ENCODE measurements at regions not wholly inside any gene's neighbourhood (a gene's known extent, or its start where the extent isn't known, plus 50 kb on each side); places are given as distances from the start of the nearest gene placed in this dataset.

GRCh38 chr13:33645591-33646554 lies 172.1 kb upstream of the RFC3 start:
- POLR2A ChIA-PET (ENCODE audit: low non-redundant PET): no interaction called here
- Histone ChIP-seq H3K4me3 (ENCODE audit: low read depth, low read length, poor library complexity, severe bottlenecking) (no peak overlapping the region), H3K36me3 (ENCODE audit: insufficient read depth, low read length, poor library complexity, severe bottlenecking) (no peaks in the 10 kb centered on the region), H3K27ac (ENCODE audit: low read depth, low read length, poor library complexity, severe bottlenecking) (no peak overlapping the region), H3K4me1 (ENCODE audit: insufficient read depth, low read length, poor library complexity, severe bottlenecking) (no peaks in the 10 kb centered on the region), H3K27me3 (replicated peaks; ENCODE audit: insufficient read depth, low read depth, low read length, poor library complexity) (no peaks in the 10 kb centered on the region), H3K9me3 (ENCODE audit: low read depth, low read length, poor library complexity, severe bottlenecking) (no peaks in the 10 kb centered on the region)
- DNase-seq (ENCODE audit: low spot score): no peak
- BruUV-seq (replicated peaks): no TSS peak
- CTCF ChIA-PET: no interaction called here
- TF ChIP-seq CTCF (conservative IDR thresholded peaks at IDR 0.05; ENCODE audit: low read depth, low read length) (no peak), EZH2 (IDR thresholded peaks at IDR 0.05; ENCODE audit: borderline replicate concordance, low read depth, low read length, poor library complexity, severe bottlenecking) (no peak)
- intact Hi-C loops (cut with micrococcal nuclease; ENCODE audit: unreplicated experiment): no loop called here

- Histone ChIP-seq H3K4me3 (ENCODE audit: low read depth, low read length, poor library complexity, severe bottlenecking) (no peak overlapping the region), H3K27ac (ENCODE audit: low read depth, low read length, poor library complexity, severe bottlenecking) (no peak overlapping the region), H3K9me3 (ENCODE audit: low read depth, low read length, poor library complexity, severe bottlenecking) (no peaks in the 10 kb centered on the region), H3K27me3 (replicated peaks; ENCODE audit: insufficient read depth, low read depth, low read length, poor library complexity) (no peaks in the 10 kb centered on the region), H3K4me1 (ENCODE audit: insufficient read depth, low read length, poor library complexity, severe bottlenecking) (no peaks in the 10 kb centered on the region), H3K36me3 (ENCODE audit: insufficient read depth, low read length, poor library complexity, severe bottlenecking) (no peaks in the 10 kb centered on the region)
- intact Hi-C loops (cut with micrococcal nuclease; ENCODE audit: unreplicated experiment): no loop called here
- POLR2A ChIA-PET (ENCODE audit: low non-redundant PET): no interaction called here
- CTCF ChIA-PET: no interaction called here
- TF ChIP-seq CTCF (conservative IDR thresholded peaks at IDR 0.05; ENCODE audit: low read depth, low read length): no peak
- no peak for TF ChIP-seq EZH2 (IDR thresholded peaks at IDR 0.05; ENCODE audit: borderline replicate concordance, low read depth, low read length, poor library complexity, severe bottlenecking)
- DNase-seq (ENCODE audit: low spot score): no peak
- no TSS peak for BruUV-seq (replicated peaks)
These were observed 168.6 kb upstream of the RFC3 start for GRCh38 chr13:33649212-33649878.

- H3K4me3 ChIP-seq (ENCODE audit: low read depth, low read length, poor library complexity, severe bottlenecking): no peak overlapping the region
- POLR2A ChIA-PET (ENCODE audit: low non-redundant PET): no interaction called here
- H3K4me1 ChIP-seq (ENCODE audit: insufficient read depth, low read length, poor library complexity, severe bottlenecking): no peaks in the 10 kb centered on the region
- CTCF ChIA-PET: no interaction called here
- no peak for DNase-seq (ENCODE audit: low spot score)
- intact Hi-C loops (cut with micrococcal nuclease; ENCODE audit: unreplicated experiment): no loop called here
- H3K27me3 ChIP-seq (replicated peaks; ENCODE audit: insufficient read depth, low read depth, low read length, poor library complexity): no peaks in the 10 kb centered on the region
- no peak for TF ChIP-seq CTCF (conservative IDR thresholded peaks at IDR 0.05; ENCODE audit: low read depth, low read length)
- TF ChIP-seq EZH2 (IDR thresholded peaks at IDR 0.05; ENCODE audit: borderline replicate concordance, low read depth, low read length, poor library complexity, severe bottlenecking): no peak
- BruUV-seq (replicated peaks): no TSS peak
- H3K36me3 ChIP-seq (ENCODE audit: insufficient read depth, low read length, poor library complexity, severe bottlenecking): no peaks in the 10 kb centered on the region
- H3K27ac ChIP-seq (ENCODE audit: low read depth, low read length, poor library complexity, severe bottlenecking): no peak overlapping the region
- H3K9me3 ChIP-seq (ENCODE audit: low read depth, low read length, poor library complexity, severe bottlenecking): no peaks in the 10 kb centered on the region
These were observed 166.2 kb upstream of the RFC3 start for GRCh38 chr13:33651766-33652165.
